Panc1 (cell line): ENCODE measurements at regions not wholly inside any gene's neighbourhood (a gene's known extent, or its start where the extent isn't known, plus 50 kb on each side); places are given as distances from the start of the nearest gene placed in this dataset.

Experiments
- POLR2AphosphoS5 ChIP-seq: IDR thresholded peaks from 2 replicates; pipeline ENCODE4 v1.6.1; 2012; ENCODE audit warnings: mild to moderate bottlenecking, low read depth, low read length, moderate library complexity
- SIN3A ChIP-seq: IDR thresholded peaks from 2 replicates; pipeline ENCODE4 v1.6.1; 2012; ENCODE audit warnings: low read depth, mild to moderate bottlenecking, low read length, moderate library complexity, borderline replicate concordance; ENCODE audit not compliant: insufficient read depth
- TCF7L2 ChIP-seq: IDR thresholded peaks from 2 replicates; pipeline ENCODE4 v1.6.1; 2011; ENCODE audit warnings: mild to moderate bottlenecking, low read depth, low read length, inconsistent platforms
- TF ChIP-seq, protein P1 (sequence below): fragments of 450-650 bp; IDR thresholded peaks from 2 replicates; pipeline ENCODE4 v1.5.1; 2017; ENCODE audit warnings: mild to moderate bottlenecking
- TF ChIP-seq, protein P2 (sequence below), 2 experiments: IDR thresholded peaks; 2 replicates each; pipeline ENCODE4 v1.6.1; 2011 to 2012; ENCODE audit warnings: low read depth in 2 of 2, control low read depth in 1 of 2, low read length in 1 of 2, mild to moderate bottlenecking in 1 of 2, moderate library complexity in 1 of 2; ENCODE audit not compliant: insufficient read depth in 1 of 2

DNA sequence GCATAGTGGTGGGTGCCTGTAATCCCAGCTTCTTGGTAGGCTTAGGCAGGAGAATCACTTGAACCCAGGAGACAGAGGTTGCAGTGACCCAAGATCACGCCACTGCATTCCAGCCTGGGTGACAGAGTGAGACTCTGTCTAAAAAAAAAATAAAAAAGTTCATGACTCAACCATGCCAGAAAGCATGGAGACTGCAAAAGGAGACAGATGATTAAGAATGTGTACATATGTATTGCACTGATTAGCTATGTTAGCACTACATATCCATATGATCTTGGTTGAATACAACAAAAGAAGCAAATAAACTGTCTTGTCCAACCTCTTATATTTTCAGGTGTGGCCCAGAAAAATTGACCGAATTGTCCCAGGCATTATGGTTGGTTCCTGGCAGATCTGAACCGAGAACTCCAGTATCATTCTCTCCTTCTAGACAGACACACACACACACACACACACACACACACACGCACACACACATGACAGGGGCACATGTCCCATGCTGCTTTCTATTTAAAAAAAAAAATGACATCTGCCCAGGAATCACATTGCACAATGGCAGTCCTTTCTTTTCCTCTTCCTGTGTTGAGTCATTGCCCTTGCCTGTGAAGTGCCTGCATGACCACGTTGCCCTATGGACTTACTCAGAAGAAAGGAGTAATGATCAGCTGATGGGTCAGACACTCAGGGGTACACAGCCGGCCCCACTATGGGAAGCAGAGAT lies 65.6 kb downstream of the MYCN start:
- TF ChIP-seq, protein P1, sequence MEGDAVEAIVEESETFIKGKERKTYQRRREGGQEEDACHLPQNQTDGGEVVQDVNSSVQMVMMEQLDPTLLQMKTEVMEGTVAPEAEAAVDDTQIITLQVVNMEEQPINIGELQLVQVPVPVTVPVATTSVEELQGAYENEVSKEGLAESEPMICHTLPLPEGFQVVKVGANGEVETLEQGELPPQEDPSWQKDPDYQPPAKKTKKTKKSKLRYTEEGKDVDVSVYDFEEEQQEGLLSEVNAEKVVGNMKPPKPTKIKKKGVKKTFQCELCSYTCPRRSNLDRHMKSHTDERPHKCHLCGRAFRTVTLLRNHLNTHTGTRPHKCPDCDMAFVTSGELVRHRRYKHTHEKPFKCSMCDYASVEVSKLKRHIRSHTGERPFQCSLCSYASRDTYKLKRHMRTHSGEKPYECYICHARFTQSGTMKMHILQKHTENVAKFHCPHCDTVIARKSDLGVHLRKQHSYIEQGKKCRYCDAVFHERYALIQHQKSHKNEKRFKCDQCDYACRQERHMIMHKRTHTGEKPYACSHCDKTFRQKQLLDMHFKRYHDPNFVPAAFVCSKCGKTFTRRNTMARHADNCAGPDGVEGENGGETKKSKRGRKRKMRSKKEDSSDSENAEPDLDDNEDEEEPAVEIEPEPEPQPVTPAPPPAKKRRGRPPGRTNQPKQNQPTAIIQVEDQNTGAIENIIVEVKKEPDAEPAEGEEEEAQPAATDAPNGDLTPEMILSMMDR: no peak
- TF ChIP-seq SIN3A (no peak), POLR2AphosphoS5 (no peak), TCF7L2 (no peak)
- TF ChIP-seq, protein P2, sequence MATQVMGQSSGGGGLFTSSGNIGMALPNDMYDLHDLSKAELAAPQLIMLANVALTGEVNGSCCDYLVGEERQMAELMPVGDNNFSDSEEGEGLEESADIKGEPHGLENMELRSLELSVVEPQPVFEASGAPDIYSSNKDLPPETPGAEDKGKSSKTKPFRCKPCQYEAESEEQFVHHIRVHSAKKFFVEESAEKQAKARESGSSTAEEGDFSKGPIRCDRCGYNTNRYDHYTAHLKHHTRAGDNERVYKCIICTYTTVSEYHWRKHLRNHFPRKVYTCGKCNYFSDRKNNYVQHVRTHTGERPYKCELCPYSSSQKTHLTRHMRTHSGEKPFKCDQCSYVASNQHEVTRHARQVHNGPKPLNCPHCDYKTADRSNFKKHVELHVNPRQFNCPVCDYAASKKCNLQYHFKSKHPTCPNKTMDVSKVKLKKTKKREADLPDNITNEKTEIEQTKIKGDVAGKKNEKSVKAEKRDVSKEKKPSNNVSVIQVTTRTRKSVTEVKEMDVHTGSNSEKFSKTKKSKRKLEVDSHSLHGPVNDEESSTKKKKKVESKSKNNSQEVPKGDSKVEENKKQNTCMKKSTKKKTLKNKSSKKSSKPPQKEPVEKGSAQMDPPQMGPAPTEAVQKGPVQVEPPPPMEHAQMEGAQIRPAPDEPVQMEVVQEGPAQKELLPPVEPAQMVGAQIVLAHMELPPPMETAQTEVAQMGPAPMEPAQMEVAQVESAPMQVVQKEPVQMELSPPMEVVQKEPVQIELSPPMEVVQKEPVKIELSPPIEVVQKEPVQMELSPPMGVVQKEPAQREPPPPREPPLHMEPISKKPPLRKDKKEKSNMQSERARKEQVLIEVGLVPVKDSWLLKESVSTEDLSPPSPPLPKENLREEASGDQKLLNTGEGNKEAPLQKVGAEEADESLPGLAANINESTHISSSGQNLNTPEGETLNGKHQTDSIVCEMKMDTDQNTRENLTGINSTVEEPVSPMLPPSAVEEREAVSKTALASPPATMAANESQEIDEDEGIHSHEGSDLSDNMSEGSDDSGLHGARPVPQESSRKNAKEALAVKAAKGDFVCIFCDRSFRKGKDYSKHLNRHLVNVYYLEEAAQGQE (IDR thresholded peaks at IDR 0.05; ENCODE audit: insufficient read depth in 1 of 2, low read depth in 2 of 2, low read length in 1 of 2): no peak
